Karpas-422 (cell line): ENCODE measurements at regions not wholly inside any gene's neighbourhood (a gene's known extent, or its start where the extent isn't known, plus 50 kb on each side); places are given as distances from the start of the nearest gene placed in this dataset.

ENCODE experiments used
- DNase-seq: peaks from one replicate; pipeline ENCODE4 v3.0.0-alpha.2; 2015
- H2AFZ ChIP-seq: fragments of 200-600 bp; sonication (generic); 2 replicates; pipeline ENCODE4 v1.6.1; 2014; ENCODE audit warnings: antibody characterized with exemption, low read length, mixed read lengths
- H3K27ac ChIP-seq: fragments of 200-600 bp; sonication (generic); 2 replicates; pipeline ENCODE4 v1.5.1; 2014; ENCODE audit warnings: mild to moderate bottlenecking, low read length, moderate library complexity
- H3K27me3 ChIP-seq: fragments of 200-600 bp; sonication (generic); 2 replicates; pipeline ENCODE4 v1.6.1; 2014; ENCODE audit warnings: low read length, mixed read lengths
- H3K36me3 ChIP-seq: fragments of 200-600 bp; sonication (generic); 2 replicates; pipeline ENCODE4 v1.6.1; 2014; ENCODE audit warnings: low read length, mixed read lengths; ENCODE audit not compliant: insufficient read depth
- H3K4me1 ChIP-seq: fragments of 200-600 bp; sonication (generic); 2 replicates; pipeline ENCODE4 v1.6.1; 2014; ENCODE audit warnings: mild to moderate bottlenecking, low read length, mixed read lengths
- H3K4me2 ChIP-seq: fragments of 200-600 bp; sonication (generic); 2 replicates; pipeline ENCODE4 v1.6.1; 2014; ENCODE audit warnings: low read length, low read depth, mild to moderate bottlenecking; ENCODE audit not compliant: poor library complexity, severe bottlenecking
- H3K4me3 ChIP-seq: fragments of 200-600 bp; sonication (generic); 2 replicates; pipeline ENCODE4 v1.5.1; 2014; ENCODE audit warnings: mild to moderate bottlenecking, antibody characterized with exemption, low read length, mixed read lengths
- H3K79me2 ChIP-seq: fragments of 200-600 bp; sonication (generic); 2 replicates; pipeline ENCODE4 v1.6.1; 2014; ENCODE audit warnings: mild to moderate bottlenecking, low read length, mixed read lengths
- H3K9ac ChIP-seq: fragments of 200-600 bp; sonication (generic); 2 replicates; pipeline ENCODE4 v1.6.0; 2014; ENCODE audit warnings: low read length
- H3K9me2 ChIP-seq: fragments of 200-600 bp; sonication (generic), shearing (Covaris generic); replicated peaks from 2 replicates; pipeline ENCODE4 v1.6.0; 2014; ENCODE audit warnings: mild to moderate bottlenecking, low read length, moderate library complexity; ENCODE audit not compliant: insufficient read depth
- H3K9me3 ChIP-seq: fragments of 300-700, 200-600 bp; sonication (generic); 2 replicates; pipeline ENCODE4 v1.6.1; 2014; ENCODE audit warnings: low read length, mixed read lengths
- H4K20me1 ChIP-seq: fragments of 200-600 bp; sonication (generic); 2 replicates; pipeline ENCODE4 v1.6.1; 2014; ENCODE audit warnings: mild to moderate bottlenecking, antibody characterized with exemption, low read length, low read depth; ENCODE audit not compliant: insufficient read depth

DNA sequence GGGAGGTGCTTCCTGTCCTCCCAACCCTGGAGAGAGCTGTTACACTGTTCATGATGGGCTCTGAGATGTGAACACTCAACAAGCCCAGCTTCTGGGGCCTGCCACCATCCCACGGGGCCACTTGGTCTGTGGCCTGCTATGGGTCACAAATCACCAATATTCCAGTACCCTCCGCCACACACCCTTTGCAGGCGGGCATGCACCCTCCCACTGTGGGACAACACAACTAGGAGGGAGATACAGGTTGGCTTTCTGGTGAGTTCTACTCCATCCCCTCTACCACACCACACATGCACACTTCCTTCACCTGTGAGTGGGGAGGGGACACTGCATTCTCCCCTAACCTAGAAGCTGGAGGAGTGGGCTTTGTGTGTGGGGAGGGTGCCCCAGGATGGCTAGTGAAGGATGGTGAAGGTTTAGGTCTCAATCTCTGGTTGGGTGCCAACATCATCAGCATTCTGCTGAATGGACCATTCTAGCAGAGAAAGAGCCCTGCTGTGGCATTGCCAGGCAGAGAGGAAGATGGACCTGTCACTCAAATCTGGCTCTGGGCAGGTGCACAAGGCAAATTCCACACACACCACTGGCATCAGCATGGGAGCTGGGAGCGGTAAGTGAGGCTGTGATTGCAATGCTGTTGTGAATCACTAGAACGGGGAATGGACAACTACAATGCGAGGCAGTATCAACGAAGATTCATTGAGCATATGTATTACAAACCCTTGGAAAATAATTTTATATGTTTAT, 175.1 kb downstream of the THBS2 start:
- Histone ChIP-seq H3K79me2 (no peaks in the 10 kb centered on the region), H2AFZ (no peak overlapping the region), H3K9me2 (no peaks in the 10 kb centered on the region)

DNA sequence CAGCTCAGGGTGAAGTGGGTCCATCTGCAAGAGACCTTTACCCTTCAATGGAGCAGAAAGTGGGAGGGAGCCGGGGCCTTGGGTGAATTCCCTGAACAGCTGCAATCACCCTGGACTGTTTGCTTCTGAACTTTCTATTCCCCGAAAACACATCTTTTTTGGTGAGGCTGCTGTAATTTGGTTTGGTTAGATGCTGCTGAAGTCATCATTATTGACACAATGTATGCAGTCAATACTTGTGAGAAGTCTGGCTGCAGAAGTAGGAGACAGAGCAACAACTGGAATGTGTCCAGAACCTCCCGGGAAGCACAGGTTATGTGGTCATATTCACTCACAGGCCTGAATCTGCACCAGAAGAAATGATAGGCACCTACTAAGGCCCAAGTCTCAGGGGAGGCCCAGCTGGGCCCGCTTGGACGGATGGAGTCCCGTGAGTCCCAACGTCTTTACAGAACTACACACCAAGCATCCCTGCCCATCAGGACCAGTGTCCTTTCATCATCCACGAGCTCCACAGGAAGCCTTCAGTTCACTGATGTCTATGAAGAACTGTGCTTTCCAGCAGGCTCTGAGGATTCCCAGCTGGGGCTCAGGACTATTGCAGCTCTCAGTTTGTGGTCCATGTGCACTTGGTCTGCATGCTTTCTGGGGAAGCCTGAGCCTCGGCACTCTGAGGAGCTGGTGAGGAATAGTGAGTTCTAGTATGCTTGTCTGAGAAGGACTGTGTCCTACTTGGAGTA, 177.6 kb downstream of the THBS2 start:
- H3K27ac ChIP-seq: no peak overlapping the region
- H3K9ac ChIP-seq: no peak overlapping the region
- H3K36me3 ChIP-seq: no peaks in the 10 kb centered on the region

More for the DNA sequence above, 175.1 kb downstream of the THBS2 start:
- Histone ChIP-seq H4K20me1 (no peaks in the 10 kb centered on the region), H3K27ac (no peak overlapping the region), H3K9me3 (no peaks in the 10 kb centered on the region), H3K4me1 (no peaks in the 10 kb centered on the region), H3K36me3 (no peaks in the 10 kb centered on the region), H3K27me3 (no peaks in the 10 kb centered on the region), H3K4me2 (no peak overlapping the region), H3K4me3 (no peak overlapping the region), H3K9ac (no peak overlapping the region)
- no peak for DNase-seq

DNA sequence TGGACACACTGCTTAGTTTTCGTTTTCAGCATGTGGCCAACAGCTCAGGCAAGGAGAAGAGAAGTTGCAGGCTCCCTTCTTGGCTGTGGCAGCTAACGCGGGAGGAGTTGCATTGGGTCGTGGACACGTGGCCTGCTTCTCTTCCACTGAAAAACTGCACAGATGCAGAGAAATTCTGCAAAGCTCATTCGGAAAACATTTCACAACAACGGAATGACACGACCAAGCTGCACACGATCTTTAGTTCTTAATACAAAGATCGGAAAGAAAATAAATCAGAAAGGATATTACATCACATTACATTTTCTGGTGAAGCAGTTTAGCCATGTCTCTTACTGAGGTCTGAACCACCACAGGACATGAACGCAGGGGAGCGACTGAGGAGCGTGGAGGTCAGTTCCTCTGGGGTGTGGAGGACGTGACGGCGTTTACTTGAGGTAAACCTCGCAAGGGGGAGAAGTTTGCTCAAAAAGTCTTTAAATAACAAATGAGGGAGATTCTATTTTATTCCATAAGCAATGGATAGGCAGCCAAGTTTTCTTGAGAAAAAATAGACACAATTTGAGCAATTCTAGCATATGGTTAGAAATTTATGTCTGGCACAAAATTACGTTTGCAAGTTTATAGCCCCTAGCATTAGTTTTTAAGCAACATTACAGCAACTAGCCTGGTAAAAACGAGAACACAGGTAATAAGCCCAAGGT, 178.3 kb downstream of the THBS2 start:
- Histone ChIP-seq H3K4me2 (no peak overlapping the region), H3K36me3 (no peaks in the 10 kb centered on the region), H2AFZ (no peak overlapping the region), H3K9me2 (no peaks in the 10 kb centered on the region), H3K4me1 (no peaks in the 10 kb centered on the region), H4K20me1 (no peaks in the 10 kb centered on the region), H3K9me3 (no peaks in the 10 kb centered on the region), H3K4me3 (no peak overlapping the region), H3K27ac (no peak overlapping the region), H3K27me3 (no peaks in the 10 kb centered on the region), H3K79me2 (no peaks in the 10 kb centered on the region), H3K9ac (no peak overlapping the region)
- DNase-seq: no peak

More for the DNA sequence above, 177.6 kb downstream of the THBS2 start:
- DNase-seq: no peak
- H3K4me2 ChIP-seq: no peak overlapping the region
- no peaks in the 10 kb centered on the region for H3K27me3 ChIP-seq
- no peaks in the 10 kb centered on the region for H3K4me1 ChIP-seq
- no peaks in the 10 kb centered on the region for H4K20me1 ChIP-seq
- no peak overlapping the region for H3K4me3 ChIP-seq
- no peaks in the 10 kb centered on the region for H3K9me3 ChIP-seq
- no peak overlapping the region for H2AFZ ChIP-seq
- H3K79me2 ChIP-seq: no peaks in the 10 kb centered on the region
- H3K9me2 ChIP-seq: no peaks in the 10 kb centered on the region

DNA sequence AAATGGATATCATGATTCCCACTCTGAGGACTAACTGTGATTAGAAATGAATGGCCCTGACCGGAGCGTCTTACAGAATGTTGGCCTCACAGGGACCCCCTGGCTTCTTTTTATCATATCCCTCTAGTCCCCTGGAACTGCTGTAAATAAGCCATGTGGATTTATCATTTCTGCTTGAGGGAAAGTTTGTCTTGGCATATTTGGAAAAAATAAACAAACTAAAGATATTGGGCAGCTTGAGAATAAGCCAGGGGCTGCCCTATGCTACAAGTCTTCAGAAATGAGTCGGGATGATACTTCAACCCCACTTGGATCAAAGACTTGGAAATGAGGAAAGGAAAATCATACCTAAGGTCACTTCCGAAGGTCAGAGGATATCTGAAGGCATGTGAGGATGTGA, 179.1 kb downstream of the THBS2 start:
- no peaks in the 10 kb centered on the region for H3K36me3 ChIP-seq
- H3K9me2 ChIP-seq: no peaks in the 10 kb centered on the region
- H3K9ac ChIP-seq: no peak overlapping the region
- no peaks in the 10 kb centered on the region for H3K79me2 ChIP-seq
- no peak overlapping the region for H3K4me2 ChIP-seq
- H3K27ac ChIP-seq: no peak overlapping the region
- no peaks in the 10 kb centered on the region for H3K9me3 ChIP-seq
- no peaks in the 10 kb centered on the region for H3K27me3 ChIP-seq
- H2AFZ ChIP-seq: no peak overlapping the region
- no peaks in the 10 kb centered on the region for H4K20me1 ChIP-seq
- no peaks in the 10 kb centered on the region for H3K4me1 ChIP-seq
- DNase-seq: no peak
- no peak overlapping the region for H3K4me3 ChIP-seq

DNA sequence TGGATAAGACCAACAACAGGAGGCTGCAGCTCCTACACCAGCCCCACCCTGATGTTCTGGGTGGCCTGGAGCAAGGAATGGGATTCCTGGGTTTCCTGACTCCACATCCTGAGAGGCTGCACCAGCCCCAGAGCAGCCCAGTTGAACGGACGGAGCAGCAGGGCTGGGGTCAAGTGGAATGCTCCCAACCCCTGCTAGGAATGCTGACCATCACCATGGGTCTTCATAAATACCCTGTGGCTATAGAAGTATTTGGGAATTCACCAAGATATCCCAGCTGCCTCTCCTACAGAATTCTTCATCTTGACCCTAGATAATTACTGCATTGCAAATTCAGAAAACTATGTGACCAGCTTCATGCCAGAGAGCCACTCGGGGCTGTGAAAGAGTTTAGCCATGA, 180.3 kb downstream of the THBS2 start:
- Histone ChIP-seq H3K36me3 (no peaks in the 10 kb centered on the region), H3K79me2 (no peaks in the 10 kb centered on the region), H3K27ac (no peak overlapping the region), H3K9ac (no peak overlapping the region), H3K4me3 (no peak overlapping the region), H3K27me3 (no peaks in the 10 kb centered on the region), H3K4me1 (no peaks in the 10 kb centered on the region), H3K4me2 (no peak overlapping the region), H2AFZ (no peak overlapping the region), H3K9me2 (no peaks in the 10 kb centered on the region), H4K20me1 (no peaks in the 10 kb centered on the region), H3K9me3 (no peaks in the 10 kb centered on the region)
- no peak for DNase-seq

DNA sequence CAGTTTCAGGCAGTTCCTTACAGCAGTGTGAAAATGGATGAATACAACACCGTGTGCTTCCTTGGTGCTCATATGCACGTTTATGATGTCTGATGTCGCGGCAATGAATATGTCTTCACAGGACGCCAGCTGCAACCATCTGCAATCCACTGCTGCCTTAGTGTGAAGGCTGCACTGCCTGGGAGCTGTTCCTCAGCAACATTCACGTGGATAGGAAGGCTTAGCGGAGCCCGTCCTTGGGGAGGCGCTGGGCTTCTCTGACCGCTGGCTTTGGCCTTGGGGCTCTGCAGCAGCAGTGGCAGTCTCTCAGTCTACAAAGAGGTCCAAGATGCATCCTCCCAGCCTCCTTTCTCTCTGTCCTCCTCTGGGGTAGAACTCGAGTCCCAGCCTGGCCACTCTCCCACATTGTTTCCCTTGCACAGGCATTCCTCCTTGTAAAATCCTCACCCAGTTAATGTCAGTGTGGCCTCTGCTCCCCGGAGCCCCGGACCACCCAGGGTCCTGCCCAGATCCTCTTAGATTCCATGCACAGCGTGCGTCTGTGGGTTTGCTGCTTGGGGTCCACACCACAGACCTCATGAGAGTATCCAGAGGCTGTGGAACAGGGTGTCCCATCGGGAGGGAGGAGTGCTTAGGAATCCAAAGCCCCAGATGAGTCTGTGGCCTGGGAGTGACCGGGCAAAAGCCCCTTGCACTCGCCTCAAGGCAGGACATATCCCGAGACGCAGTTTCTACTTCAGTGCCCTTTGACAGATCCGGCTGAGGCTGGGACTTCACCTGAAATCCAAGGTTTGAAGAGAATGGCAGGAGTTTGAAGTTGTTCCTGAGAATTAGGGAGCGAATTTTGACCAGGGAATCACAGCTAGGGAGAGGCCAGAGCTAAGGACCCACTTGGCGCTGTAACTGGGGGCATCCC, 181.3 kb downstream of the THBS2 start:
- no peak overlapping the region for H3K9ac ChIP-seq
- H2AFZ ChIP-seq: no peak overlapping the region
- H3K79me2 ChIP-seq: no peaks in the 10 kb centered on the region
- no peak overlapping the region for H3K4me2 ChIP-seq
- no peaks in the 10 kb centered on the region for H3K27me3 ChIP-seq
- no peak overlapping the region for H3K4me3 ChIP-seq
- H4K20me1 ChIP-seq: no peaks in the 10 kb centered on the region
- H3K4me1 ChIP-seq: no peaks in the 10 kb centered on the region
- DNase-seq: no peak
- no peaks in the 10 kb centered on the region for H3K9me3 ChIP-seq
- no peaks in the 10 kb centered on the region for H3K36me3 ChIP-seq
- no peak overlapping the region for H3K27ac ChIP-seq
- H3K9me2 ChIP-seq: no peaks in the 10 kb centered on the region

DNA sequence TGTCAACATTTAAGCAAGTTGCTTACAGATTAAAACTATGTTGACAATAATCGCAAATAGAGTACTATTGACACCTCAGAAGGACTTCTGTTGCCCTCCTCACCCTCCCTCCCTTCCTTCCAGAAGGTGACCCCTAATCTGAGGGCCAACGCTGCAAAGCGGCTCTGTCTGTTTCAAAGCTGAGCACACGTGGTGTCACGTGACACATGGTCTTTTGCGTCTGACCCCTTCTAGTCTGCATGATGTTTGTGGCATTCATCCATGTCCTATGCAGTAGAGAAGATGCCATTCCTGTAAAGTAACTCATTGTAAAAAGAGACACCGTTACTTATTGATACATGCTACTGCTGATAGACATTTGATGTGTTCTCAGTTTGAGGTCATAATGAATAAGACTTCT, 182.3 kb downstream of the THBS2 start:
- Histone ChIP-seq H3K9me2 (no peaks in the 10 kb centered on the region), H3K27me3 (no peaks in the 10 kb centered on the region), H3K9ac (no peak overlapping the region), H3K4me1 (no peaks in the 10 kb centered on the region), H3K79me2 (no peaks in the 10 kb centered on the region), H3K4me2 (no peak overlapping the region), H3K9me3 (no peaks in the 10 kb centered on the region), H3K4me3 (no peak overlapping the region), H2AFZ (no peak overlapping the region), H3K36me3 (no peaks in the 10 kb centered on the region), H3K27ac (no peak overlapping the region), H4K20me1 (no peaks in the 10 kb centered on the region)
- no peak for DNase-seq
